ENCODE measurements at regions not wholly inside any gene's neighbourhood (a gene's known extent, or its start where the extent isn't known, plus 50 kb on each side); places are given as distances from the start of the nearest gene placed in this dataset.

GRCh38 chr12:114858388-114859146 is 174.6 kb upstream of the TBX3 start:
- no peak overlapping the region for H3K27ac ChIP-seq
- TF ChIP-seq CTCF (conservative IDR thresholded peaks at IDR 0.05) = no peak

- TF ChIP-seq CTCF (conservative IDR thresholded peaks at IDR 0.05) = no peak
- no peak overlapping the region for H3K27ac ChIP-seq
Measured at GRCh38 chr12:114855678-114856077, 171.7 kb upstream of the TBX3 start.

GRCh38 chr12:114852976-114853529 is 169.1 kb upstream of the TBX3 start:
- H3K27ac ChIP-seq = no peak overlapping the region
- TF ChIP-seq CTCF (conservative IDR thresholded peaks at IDR 0.05) = no peak

- TF ChIP-seq CTCF (conservative IDR thresholded peaks at IDR 0.05) = no peak
- H3K27ac ChIP-seq = no peak overlapping the region
Measured at GRCh38 chr12:114851981-114852380, 168.0 kb upstream of the TBX3 start.

GRCh38 chr12:114850661-114851275 is 166.8 kb upstream of the TBX3 start:
- H3K27ac ChIP-seq = no peak overlapping the region
- no peak for TF ChIP-seq CTCF (conservative IDR thresholded peaks at IDR 0.05)

- no peak for TF ChIP-seq CTCF (conservative IDR thresholded peaks at IDR 0.05)
- no peak overlapping the region for H3K27ac ChIP-seq
Measured at GRCh38 chr12:114848666-114849065, 164.7 kb upstream of the TBX3 start.

GRCh38 chr12:114847441-114848035 is 163.6 kb upstream of the TBX3 start:
- no peak overlapping the region for H3K27ac ChIP-seq
- no peak for TF ChIP-seq CTCF (conservative IDR thresholded peaks at IDR 0.05)
